HFFc6 (cell line): ENCODE measurements at regions not wholly inside any gene's neighbourhood (a gene's known extent, or its start where the extent isn't known, plus 50 kb on each side); places are given as distances from the start of the nearest gene placed in this dataset.

ENCODE experiments used
- DNase-seq: peaks from one replicate; pipeline ENCODE4 v3.0.0-alpha.2; 2018
- H3K27ac Mint-ChIP-seq: 2 replicates; pipeline ENCODE4 v1.8.0; 2020; ENCODE audit warnings: mild to moderate bottlenecking, mixed read lengths
- H3K27me3 Mint-ChIP-seq: 2 replicates; pipeline ENCODE4 v1.8.0; 2021; ENCODE audit warnings: mild to moderate bottlenecking, moderate library complexity, mixed read lengths; ENCODE audit not compliant: insufficient read depth
- H3K36me3 Mint-ChIP-seq: 2 replicates; pipeline ENCODE4 v1.8.0; 2021; ENCODE audit warnings: low read depth, mixed read lengths
- H3K4me1 Mint-ChIP-seq: 2 replicates; pipeline ENCODE4 v1.8.0; 2020; ENCODE audit warnings: low read depth, mixed read lengths
- H3K4me3 Mint-ChIP-seq: 2 replicates; pipeline ENCODE4 v1.8.0; 2020; ENCODE audit warnings: mild to moderate bottlenecking, moderate library complexity, mixed read lengths
- H3K9me3 Mint-ChIP-seq: 2 replicates; pipeline ENCODE4 v1.8.0; 2020; ENCODE audit warnings: mild to moderate bottlenecking, mixed read lengths
- TF ChIP-seq, protein P1 (sequence below): fragments of 200-600 bp; sonication (generic); IDR thresholded peaks from 2 replicates; pipeline ENCODE4 v1.5.0; 2021; ENCODE audit warnings: antibody characterized with exemption, mild to moderate bottlenecking

DNA sequence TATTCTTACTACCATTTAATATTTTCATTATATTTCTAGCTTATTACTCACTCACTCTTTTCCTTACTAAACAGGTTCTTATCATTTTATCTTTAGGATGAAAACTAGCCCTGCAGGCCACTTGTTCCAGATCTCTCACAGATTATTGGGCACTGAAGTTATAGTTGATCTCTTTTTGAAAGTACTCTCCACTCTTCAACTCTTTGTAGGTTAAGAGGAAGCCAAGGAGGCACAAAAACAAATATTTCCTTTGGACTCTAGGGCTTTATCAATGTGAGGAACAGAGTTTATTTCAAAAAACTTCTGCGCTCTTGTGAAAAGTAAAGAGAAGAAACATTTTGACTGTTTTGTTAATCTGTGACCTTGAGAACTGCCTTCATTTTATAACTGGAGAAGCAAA is 96.0 kb upstream of the NPHP3 start:
- Mint-ChIP-seq H3K27ac (no peak overlapping the region), H3K27me3 (no peaks in the 10 kb centered on the region; the same call in none of the 2 replicates), H3K9me3 (peaks cover 22% of the 10 kb centered on the region), H3K36me3 (no peaks in the 10 kb centered on the region), H3K4me3 (no peak overlapping the region), H3K4me1 (no peaks in the 10 kb centered on the region)
- DNase-seq: no peak
- TF ChIP-seq, protein P1, sequence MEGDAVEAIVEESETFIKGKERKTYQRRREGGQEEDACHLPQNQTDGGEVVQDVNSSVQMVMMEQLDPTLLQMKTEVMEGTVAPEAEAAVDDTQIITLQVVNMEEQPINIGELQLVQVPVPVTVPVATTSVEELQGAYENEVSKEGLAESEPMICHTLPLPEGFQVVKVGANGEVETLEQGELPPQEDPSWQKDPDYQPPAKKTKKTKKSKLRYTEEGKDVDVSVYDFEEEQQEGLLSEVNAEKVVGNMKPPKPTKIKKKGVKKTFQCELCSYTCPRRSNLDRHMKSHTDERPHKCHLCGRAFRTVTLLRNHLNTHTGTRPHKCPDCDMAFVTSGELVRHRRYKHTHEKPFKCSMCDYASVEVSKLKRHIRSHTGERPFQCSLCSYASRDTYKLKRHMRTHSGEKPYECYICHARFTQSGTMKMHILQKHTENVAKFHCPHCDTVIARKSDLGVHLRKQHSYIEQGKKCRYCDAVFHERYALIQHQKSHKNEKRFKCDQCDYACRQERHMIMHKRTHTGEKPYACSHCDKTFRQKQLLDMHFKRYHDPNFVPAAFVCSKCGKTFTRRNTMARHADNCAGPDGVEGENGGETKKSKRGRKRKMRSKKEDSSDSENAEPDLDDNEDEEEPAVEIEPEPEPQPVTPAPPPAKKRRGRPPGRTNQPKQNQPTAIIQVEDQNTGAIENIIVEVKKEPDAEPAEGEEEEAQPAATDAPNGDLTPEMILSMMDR: no peak

DNA sequence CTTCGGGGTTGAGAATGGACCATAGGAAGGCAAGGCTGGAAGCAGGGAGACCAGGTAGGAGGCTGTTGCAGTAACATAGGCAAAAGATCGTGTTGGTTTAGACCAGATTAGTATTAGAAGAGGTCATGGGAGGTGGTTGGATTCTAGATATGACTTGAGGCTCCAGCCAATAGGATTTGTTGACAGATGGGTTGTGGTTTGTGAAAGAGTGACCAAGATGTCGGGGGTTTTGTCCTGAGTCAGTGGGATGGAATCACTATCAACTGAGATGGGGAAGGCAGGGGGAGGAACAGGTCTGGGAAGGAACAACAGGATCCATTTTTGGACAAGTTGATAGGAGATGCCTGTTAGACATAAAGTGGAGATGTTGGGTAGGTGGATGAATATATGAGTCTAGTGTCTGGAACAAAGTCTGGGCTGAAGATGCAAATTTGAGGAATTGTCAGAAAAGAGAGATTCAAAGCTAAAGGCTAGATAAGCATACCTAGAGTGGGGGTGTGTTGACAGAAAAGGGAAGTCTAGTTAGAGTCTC is 95.5 kb upstream of the NPHP3 start:
- no peaks in the 10 kb centered on the region for H3K4me1 Mint-ChIP-seq
- H3K4me3 Mint-ChIP-seq: no peak overlapping the region
- no peak for DNase-seq
- TF ChIP-seq, protein P1: no peak
- H3K27ac Mint-ChIP-seq: no peak overlapping the region
- H3K36me3 Mint-ChIP-seq: no peaks in the 10 kb centered on the region
- H3K9me3 Mint-ChIP-seq: peaks cover 25% of the 10 kb centered on the region
- no peaks in the 10 kb centered on the region; the same call in none of the 2 replicates for H3K27me3 Mint-ChIP-seq

DNA sequence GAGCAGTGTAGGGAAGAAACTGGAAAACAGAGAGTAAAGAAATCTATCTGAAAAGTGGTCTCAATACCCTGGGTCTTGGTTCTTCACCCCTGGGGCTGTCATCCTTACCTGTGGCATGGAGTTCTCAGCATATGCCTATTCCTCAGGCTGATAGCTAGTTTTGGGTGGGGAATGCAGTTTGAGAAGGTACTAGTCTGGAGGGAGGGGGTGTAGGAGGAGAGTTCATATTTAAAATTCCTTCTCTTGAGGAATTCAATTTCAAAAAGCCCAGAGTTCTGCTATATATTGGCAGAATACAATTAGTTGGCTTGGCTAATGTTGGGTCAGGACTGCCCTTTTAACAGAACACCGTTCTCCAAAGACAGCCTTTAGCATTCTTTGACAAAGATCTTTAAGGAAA is 82.9 kb upstream of the NPHP3 start:
- TF ChIP-seq, protein P1: no peak
- H3K9me3 Mint-ChIP-seq: peaks cover 4% of the 10 kb centered on the region
- H3K36me3 Mint-ChIP-seq: no peaks in the 10 kb centered on the region
- no peak overlapping the region for H3K27ac Mint-ChIP-seq
- DNase-seq: no peak
- no peak overlapping the region for H3K4me3 Mint-ChIP-seq
- H3K4me1 Mint-ChIP-seq: peaks cover 8% of the 10 kb centered on the region; the same call in 1 of the 2 replicates
- no peaks in the 10 kb centered on the region for H3K27me3 Mint-ChIP-seq

DNA sequence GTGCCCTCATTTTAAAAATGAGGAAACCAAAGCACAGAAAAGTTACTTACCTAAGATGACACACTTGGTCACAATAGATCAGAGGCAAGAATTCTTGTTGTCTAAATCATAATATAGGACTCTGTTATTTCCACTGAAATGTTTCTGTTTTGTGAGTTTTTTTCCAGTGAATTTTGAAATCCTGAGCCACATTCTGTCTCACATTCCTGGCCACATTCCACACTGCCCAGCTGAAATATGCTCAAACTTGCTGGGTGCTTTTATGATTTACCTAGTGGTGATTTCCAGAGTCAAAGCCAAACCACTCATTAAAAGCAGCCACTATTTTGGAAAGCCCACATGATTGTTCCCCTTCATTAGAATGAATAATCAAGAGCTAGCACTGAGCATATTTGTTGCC is 82.3 kb upstream of the NPHP3 start:
- peaks cover 8% of the 10 kb centered on the region; the same call in 1 of the 2 replicates for H3K4me1 Mint-ChIP-seq
- H3K27me3 Mint-ChIP-seq: no peaks in the 10 kb centered on the region
- no peaks in the 10 kb centered on the region; the same call in 1 of the 2 replicates for H3K9me3 Mint-ChIP-seq
- H3K27ac Mint-ChIP-seq: peak overlapping the region; percentile 4; the same call in 1 of the 2 replicates
- DNase-seq: no peak
- no peaks in the 10 kb centered on the region for H3K36me3 Mint-ChIP-seq
- TF ChIP-seq, protein P1: no peak
- H3K4me3 Mint-ChIP-seq: no peak overlapping the region; the same call in 1 of the 2 replicates

DNA sequence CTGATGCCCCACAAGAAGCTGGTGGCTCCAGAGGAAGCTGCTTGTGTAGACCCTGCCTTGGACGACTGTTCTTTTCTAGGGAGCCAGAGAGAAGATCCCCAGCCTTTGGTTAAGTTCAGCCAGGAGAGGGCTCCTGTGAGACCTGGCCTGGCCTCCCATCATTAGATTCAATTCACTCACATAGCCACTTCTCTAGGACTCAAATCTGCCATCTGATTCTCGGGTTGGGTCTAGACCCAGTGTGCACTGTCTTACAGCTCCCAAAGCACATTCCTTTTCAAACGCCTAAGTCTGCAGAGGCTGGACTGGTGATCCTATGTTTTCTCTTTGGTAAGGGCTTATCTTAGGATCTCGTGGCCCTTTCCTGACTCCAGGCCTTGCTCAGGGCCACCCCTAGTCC is 81.7 kb upstream of the NPHP3 start:
- Mint-ChIP-seq H3K27ac (peak overlapping the region; percentile 4; the same call in 1 of the 2 replicates), H3K4me1 (peaks cover 8% of the 10 kb centered on the region; the same call in 1 of the 2 replicates), H3K9me3 (no peaks in the 10 kb centered on the region; the same call in 1 of the 2 replicates), H3K27me3 (no peaks in the 10 kb centered on the region), H3K4me3 (no peak overlapping the region; the same call in 1 of the 2 replicates), H3K36me3 (no peaks in the 10 kb centered on the region)
- DNase-seq: no peak
- TF ChIP-seq, protein P1: no peak; the same call in 1 of the 2 replicates
